ENCODE measurements at regions not wholly inside any gene's neighbourhood (a gene's known extent, or its start where the extent isn't known, plus 50 kb on each side); places are given as distances from the start of the nearest gene placed in this dataset.
A peak's percentile ranks its signal among the peaks of the same experiment; 100 is the strongest.

DNA sequence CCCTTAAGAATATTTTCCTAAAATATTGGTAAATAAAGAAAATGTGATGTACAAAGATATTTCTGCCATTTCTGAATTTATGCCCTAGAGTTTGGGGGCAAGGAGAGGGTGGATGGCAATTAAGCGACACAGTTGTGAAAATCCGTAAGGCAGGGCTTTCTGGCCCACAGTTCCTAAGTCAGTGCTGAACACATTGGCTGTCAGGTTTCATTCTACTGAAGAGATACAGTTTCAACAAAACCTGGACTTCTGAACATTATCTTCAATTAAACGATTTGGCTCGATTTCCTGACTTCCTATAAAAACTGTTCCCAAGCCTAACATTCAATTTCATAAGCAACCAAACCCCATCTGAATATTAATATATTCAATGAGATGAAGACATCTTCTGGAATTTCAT is 61.1 kb upstream of the NEBL start:
- Mint-ChIP-seq H3K27me3 (peaks cover 3% of the 10 kb centered on the region), H3K36me3 (no peaks in the 10 kb centered on the region), H3K27ac (no peak overlapping the region), H3K4me3 (no peak overlapping the region), H3K4me1 (ENCODE audit: unreplicated experiment) (peaks cover 41% of the 10 kb centered on the region), H3K9me3 (no peaks in the 10 kb centered on the region)
- no peak for TF ChIP-seq CTCF (conservative IDR thresholded peaks at IDR 0.05)
- DNase-seq (ENCODE audit: extremely low spot score, unreplicated experiment) = no peak

DNA sequence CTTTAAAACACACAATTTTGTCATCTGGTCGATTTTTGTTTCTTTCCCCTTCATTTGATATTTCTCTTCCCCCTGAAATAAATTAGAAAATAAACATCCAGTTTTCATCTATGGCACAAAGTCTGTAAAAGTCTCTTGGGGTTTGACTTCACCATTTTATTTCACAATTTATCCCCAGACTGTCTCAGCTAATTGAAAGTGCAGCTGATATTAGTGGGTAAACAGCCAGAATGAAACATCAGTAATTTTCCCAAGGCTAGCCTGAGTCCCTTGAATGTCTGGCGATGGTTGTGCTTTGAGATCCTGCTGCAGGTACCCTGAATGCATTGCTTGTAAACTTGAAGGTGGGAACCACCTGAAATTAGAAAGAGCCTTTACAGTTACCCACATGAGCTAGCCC is 60.6 kb upstream of the NEBL start:
- no peak for DNase-seq (ENCODE audit: extremely low spot score, unreplicated experiment)
- H3K27me3 Mint-ChIP-seq = peaks cover 3% of the 10 kb centered on the region
- peaks cover 41% of the 10 kb centered on the region for H3K4me1 Mint-ChIP-seq (ENCODE audit: unreplicated experiment)
- H3K27ac Mint-ChIP-seq = no peak overlapping the region
- no peak for TF ChIP-seq CTCF (conservative IDR thresholded peaks at IDR 0.05)
- H3K4me3 Mint-ChIP-seq = peak overlapping the region; percentile 46
- H3K9me3 Mint-ChIP-seq = no peaks in the 10 kb centered on the region
- no peaks in the 10 kb centered on the region for H3K36me3 Mint-ChIP-seq

DNA sequence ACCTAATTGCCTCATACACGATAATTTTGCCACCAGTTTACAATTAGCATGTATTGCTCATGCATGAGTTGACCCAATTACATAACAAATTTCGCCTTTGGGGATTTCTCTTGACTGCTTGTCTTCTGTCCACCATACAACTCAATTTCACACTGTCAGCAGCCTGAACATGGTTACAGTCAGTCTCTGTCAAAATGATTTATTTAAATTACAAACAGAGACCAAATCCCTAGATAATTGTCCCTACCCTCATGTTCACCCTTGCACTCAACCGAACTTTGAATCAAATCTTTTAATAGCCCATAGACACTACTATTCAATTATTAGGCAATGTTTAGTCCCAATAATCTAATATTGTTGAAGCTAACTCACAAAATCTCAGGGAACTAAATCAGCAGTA is 59.7 kb upstream of the NEBL start:
- Mint-ChIP-seq H3K9me3 (no peaks in the 10 kb centered on the region), H3K27me3 (peaks cover 2% of the 10 kb centered on the region), H3K27ac (no peak overlapping the region), H3K36me3 (no peaks in the 10 kb centered on the region), H3K4me1 (ENCODE audit: unreplicated experiment) (peaks cover 38% of the 10 kb centered on the region), H3K4me3 (no peak overlapping the region)
- DNase-seq (ENCODE audit: extremely low spot score, unreplicated experiment) = no peak
- TF ChIP-seq CTCF (conservative IDR thresholded peaks at IDR 0.05) = no peak

GRCh38 chr10:20955355-20955893 is 58.3 kb upstream of the NEBL start:
- no peak overlapping the region for H3K4me3 Mint-ChIP-seq
- no peak overlapping the region for H3K27ac Mint-ChIP-seq
- no peak for DNase-seq (ENCODE audit: extremely low spot score, unreplicated experiment)

DNA sequence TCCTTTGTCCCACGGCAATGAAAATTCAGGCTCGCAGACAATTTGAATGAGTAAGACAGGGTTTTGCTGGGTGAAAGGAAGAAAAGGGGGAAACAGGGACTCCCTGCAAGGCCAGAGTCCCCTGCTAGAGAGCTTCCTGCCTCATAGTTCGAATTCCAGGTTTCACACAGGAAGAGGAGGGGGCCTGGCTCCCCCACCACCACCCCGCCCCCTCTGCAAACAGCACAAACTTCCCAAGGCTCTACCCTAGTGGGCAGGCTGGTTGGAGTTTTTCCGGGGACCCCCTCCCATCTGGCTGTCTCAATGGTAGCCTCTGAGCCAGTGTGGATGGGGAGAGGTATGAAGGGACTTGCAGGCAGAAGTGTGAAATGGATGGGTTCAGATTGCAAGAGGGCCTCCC is 57.4 kb upstream of the NEBL start:
- Mint-ChIP-seq H3K27me3 (no peaks in the 10 kb centered on the region), H3K4me3 (no peak overlapping the region), H3K27ac (no peak overlapping the region), H3K9me3 (no peaks in the 10 kb centered on the region), H3K36me3 (no peaks in the 10 kb centered on the region), H3K4me1 (ENCODE audit: unreplicated experiment) (peaks cover 38% of the 10 kb centered on the region)
- TF ChIP-seq CTCF (conservative IDR thresholded peaks at IDR 0.05) = no peak
- no peak for DNase-seq (ENCODE audit: extremely low spot score, unreplicated experiment)

More at GRCh38 chr10:20955355-20955893, 58.3 kb upstream of the NEBL start:
- H3K36me3 Mint-ChIP-seq = no peaks in the 10 kb centered on the region
- H3K27me3 Mint-ChIP-seq = no peaks in the 10 kb centered on the region
- peaks cover 33% of the 10 kb centered on the region for H3K4me1 Mint-ChIP-seq (ENCODE audit: unreplicated experiment)
- no peaks in the 10 kb centered on the region for H3K9me3 Mint-ChIP-seq
- TF ChIP-seq CTCF (conservative IDR thresholded peaks at IDR 0.05) = no peak

- H3K4me1 Mint-ChIP-seq (ENCODE audit: unreplicated experiment) = peaks cover 50% of the 10 kb centered on the region
- no peak for DNase-seq (ENCODE audit: extremely low spot score, unreplicated experiment)
- H3K4me3 Mint-ChIP-seq = no peak overlapping the region
- H3K36me3 Mint-ChIP-seq = no peaks in the 10 kb centered on the region
- H3K9me3 Mint-ChIP-seq = no peaks in the 10 kb centered on the region
- H3K27ac Mint-ChIP-seq = no peak overlapping the region
- H3K27me3 Mint-ChIP-seq = no peaks in the 10 kb centered on the region
- TF ChIP-seq CTCF (conservative IDR thresholded peaks at IDR 0.05) = no peak
Measured at GRCh38 chr10:20953120-20953519, 56.0 kb upstream of the NEBL start.

Measured in type B pancreatic cell (in vitro differentiated cells).